ENCODE measurements at regions not wholly inside any gene's neighbourhood (a gene's known extent, or its start where the extent isn't known, plus 50 kb on each side); places are given as distances from the start of the nearest gene placed in this dataset.

GRCh38 chr5:175383350-175383749, 60.6 kb downstream of the DRD1 start:
- intact Hi-C loops (cut with DNase I; ENCODE audit: low total_unique reads): no loop called here
- no peak overlapping the region for H3K4me3 ChIP-seq (ENCODE audit: low read depth, poor library complexity, severe bottlenecking)
- TF ChIP-seq POLR2A (IDR thresholded peaks at IDR 0.05): no peak
- TF ChIP-seq, protein P1, sequence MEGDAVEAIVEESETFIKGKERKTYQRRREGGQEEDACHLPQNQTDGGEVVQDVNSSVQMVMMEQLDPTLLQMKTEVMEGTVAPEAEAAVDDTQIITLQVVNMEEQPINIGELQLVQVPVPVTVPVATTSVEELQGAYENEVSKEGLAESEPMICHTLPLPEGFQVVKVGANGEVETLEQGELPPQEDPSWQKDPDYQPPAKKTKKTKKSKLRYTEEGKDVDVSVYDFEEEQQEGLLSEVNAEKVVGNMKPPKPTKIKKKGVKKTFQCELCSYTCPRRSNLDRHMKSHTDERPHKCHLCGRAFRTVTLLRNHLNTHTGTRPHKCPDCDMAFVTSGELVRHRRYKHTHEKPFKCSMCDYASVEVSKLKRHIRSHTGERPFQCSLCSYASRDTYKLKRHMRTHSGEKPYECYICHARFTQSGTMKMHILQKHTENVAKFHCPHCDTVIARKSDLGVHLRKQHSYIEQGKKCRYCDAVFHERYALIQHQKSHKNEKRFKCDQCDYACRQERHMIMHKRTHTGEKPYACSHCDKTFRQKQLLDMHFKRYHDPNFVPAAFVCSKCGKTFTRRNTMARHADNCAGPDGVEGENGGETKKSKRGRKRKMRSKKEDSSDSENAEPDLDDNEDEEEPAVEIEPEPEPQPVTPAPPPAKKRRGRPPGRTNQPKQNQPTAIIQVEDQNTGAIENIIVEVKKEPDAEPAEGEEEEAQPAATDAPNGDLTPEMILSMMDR (IDR thresholded peaks at IDR 0.05): no peak
- no peak for DNase-seq (ENCODE audit: low spot score in 2 of 2)
- WGBS, 2 donors: 61 to 67% methylated on average over 4 of the region's 4 CpGs

DNA sequence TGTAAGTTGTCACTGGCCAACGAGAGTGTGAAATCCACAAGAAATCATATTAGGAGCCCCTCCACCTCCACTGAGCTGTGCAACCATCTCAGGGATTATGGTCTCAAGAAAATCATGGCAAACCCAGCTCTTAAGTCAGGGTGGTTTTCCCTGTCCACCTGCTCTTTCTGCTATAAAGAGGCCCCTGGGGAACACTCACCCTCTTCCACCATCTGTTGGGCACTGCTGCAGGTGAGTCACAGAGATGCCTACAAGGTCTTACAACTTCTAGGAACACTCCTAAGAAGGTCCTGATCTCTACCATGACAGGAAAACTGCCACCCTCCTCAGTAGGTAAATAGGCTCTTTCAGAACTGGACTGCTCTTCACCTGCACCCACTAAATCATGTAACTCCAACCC, 61.8 kb downstream of the DRD1 start:
- TF ChIP-seq, protein P1 (IDR thresholded peaks at IDR 0.05): no peak
- TF ChIP-seq POLR2A (IDR thresholded peaks at IDR 0.05): no peak
- intact Hi-C loops (cut with DNase I; ENCODE audit: low total_unique reads): no loop called here
- H3K4me3 ChIP-seq (ENCODE audit: low read depth, poor library complexity, severe bottlenecking): no peak overlapping the region
- no peak for DNase-seq (ENCODE audit: low spot score in 2 of 2)
- WGBS, 2 donors: 63 to 78% methylated on average over 1 of the region's 1 CpG

- no peak for DNase-seq (ENCODE audit: low spot score in 2 of 2)
- intact Hi-C loops (cut with DNase I; ENCODE audit: low total_unique reads): no loop called here
- WGBS, 2 donors: 56 to 69% methylated on average over 4 of the region's 4 CpGs
- H3K4me3 ChIP-seq (ENCODE audit: low read depth, poor library complexity, severe bottlenecking): no peak overlapping the region
- TF ChIP-seq, protein P1 (IDR thresholded peaks at IDR 0.05): no peak
- TF ChIP-seq POLR2A (IDR thresholded peaks at IDR 0.05): no peak
Measured at GRCh38 chr5:175381130-175381529, 62.9 kb downstream of the DRD1 start.

DNA sequence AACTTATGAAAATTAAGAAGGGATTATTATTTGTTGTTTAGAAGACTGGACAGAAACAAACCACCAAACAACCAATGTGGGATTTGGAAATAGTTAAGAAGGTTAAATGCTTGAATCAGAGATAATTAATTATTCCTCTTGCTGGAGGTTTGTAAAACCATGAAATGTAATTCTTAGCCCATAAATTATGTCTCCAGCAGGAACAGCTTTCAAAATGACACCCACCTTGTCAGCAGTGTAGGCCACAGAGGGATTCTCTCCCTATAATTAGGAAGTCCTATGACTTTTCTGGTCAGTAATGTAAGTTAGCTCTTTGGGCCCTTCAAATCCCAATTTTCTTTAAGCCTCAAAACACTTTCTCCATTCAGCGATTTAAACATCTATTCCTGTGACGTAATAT, 63.3 kb downstream of the DRD1 start:
- DNase-seq (ENCODE audit: low spot score in 2 of 2): no peak
- TF ChIP-seq, protein P1 (IDR thresholded peaks at IDR 0.05): no peak
- TF ChIP-seq POLR2A (IDR thresholded peaks at IDR 0.05): no peak
- no peak overlapping the region for H3K4me3 ChIP-seq (ENCODE audit: low read depth, poor library complexity, severe bottlenecking)
- 65 to 92% methylated on average over 2 of the region's 2 CpGs for WGBS, 2 donors
- intact Hi-C loops (cut with DNase I; ENCODE audit: low total_unique reads): no loop called here

DNA sequence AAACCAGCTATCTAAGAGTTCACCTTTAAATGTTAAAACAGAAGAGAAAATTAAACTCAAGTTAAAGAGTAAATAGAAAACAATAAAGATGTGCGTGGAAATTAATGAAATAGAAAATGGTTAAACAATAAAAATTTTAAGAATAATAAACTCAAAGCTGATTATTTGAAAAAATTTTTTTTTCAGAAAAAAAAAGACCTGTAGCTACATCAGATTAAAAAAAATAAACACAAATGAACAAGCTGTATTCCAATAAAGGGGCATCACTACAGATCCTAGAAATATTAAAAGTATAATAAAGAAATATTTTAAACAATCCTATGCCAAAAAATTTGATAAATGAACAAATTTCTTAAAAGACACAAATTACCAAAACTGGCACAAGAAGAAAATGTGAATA, 64.1 kb downstream of the DRD1 start:
- TF ChIP-seq, protein P1 (IDR thresholded peaks at IDR 0.05): no peak
- no peak for TF ChIP-seq POLR2A (IDR thresholded peaks at IDR 0.05)
- intact Hi-C loops (cut with DNase I; ENCODE audit: low total_unique reads): no loop called here
- no peak overlapping the region for H3K4me3 ChIP-seq (ENCODE audit: low read depth, poor library complexity, severe bottlenecking)
- no peak for DNase-seq (ENCODE audit: low spot score in 2 of 2)
- 0 to 44% methylated on average over 1 of the region's 1 CpG for WGBS, 2 donors

DNA sequence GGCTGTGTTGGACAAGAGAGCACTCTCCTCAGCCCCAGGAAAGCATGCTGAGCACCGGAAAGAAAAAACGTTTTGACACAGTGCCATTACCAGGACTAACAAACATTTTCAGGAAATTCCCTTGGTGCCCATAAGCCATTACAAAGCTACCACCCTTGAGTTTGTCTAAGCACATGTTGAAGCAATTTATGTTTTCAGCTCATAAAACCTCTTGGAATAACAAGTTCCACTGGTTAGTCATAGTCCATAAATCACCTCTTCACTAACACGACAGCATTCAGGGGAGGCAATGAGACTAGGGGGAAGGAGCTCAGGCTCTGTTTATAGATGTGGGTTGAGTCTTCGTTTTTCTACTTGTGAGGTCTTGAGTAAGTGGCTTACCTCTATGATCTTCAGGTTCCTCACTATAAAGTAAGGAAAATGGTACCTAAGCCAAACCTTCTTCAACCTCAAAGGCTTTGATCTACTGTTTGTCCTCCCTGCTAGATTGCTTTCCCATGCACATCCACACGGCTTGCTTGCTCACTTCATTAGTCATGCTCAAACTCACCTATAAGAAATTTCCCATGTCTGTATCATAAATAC, 65.4 kb downstream of the DRD1 start:
- no peak for DNase-seq (ENCODE audit: low spot score in 2 of 2)
- 2 to 7% methylated on average over 5 of the region's 5 CpGs for WGBS, 2 donors
- no peak overlapping the region for H3K4me3 ChIP-seq (ENCODE audit: low read depth, poor library complexity, severe bottlenecking)
- no peak for TF ChIP-seq POLR2A (IDR thresholded peaks at IDR 0.05)
- TF ChIP-seq, protein P1 (IDR thresholded peaks at IDR 0.05): no peak
- intact Hi-C loops (cut with DNase I; ENCODE audit: low total_unique reads): no loop called here

All from lower leg skin (tissue), 4 donors.